Mucosa of gallbladder (tissue), 1 donor: ENCODE measurements at regions not wholly inside any gene's neighbourhood (a gene's known extent, or its start where the extent isn't known, plus 50 kb on each side); places are given as distances from the start of the nearest gene placed in this dataset.
"Not testable (repeated sequence)": the region's sequence is repeated elsewhere in the genome, so short reads cannot be mapped to it uniquely, and the experiment has no call there.

ENCODE experiments used
- DNase-seq: peaks from one replicate; pipeline ENCODE4 v3.0.0-alpha.2; 2020; ENCODE audit warnings: low spot score
- donor health status: DM: no; HTN: no; CAD: no.

GRCh38 chr10:56104923-56105322 lies 256.1 kb downstream of the ZWINT start:
- no peak for DNase-seq

- no peak for DNase-seq
Measured at GRCh38 chr10:56104487-56104886, 256.6 kb downstream of the ZWINT start.

GRCh38 chr10:56096226-56096517 lies 264.9 kb downstream of the ZWINT start:
- DNase-seq = no peak

DNA sequence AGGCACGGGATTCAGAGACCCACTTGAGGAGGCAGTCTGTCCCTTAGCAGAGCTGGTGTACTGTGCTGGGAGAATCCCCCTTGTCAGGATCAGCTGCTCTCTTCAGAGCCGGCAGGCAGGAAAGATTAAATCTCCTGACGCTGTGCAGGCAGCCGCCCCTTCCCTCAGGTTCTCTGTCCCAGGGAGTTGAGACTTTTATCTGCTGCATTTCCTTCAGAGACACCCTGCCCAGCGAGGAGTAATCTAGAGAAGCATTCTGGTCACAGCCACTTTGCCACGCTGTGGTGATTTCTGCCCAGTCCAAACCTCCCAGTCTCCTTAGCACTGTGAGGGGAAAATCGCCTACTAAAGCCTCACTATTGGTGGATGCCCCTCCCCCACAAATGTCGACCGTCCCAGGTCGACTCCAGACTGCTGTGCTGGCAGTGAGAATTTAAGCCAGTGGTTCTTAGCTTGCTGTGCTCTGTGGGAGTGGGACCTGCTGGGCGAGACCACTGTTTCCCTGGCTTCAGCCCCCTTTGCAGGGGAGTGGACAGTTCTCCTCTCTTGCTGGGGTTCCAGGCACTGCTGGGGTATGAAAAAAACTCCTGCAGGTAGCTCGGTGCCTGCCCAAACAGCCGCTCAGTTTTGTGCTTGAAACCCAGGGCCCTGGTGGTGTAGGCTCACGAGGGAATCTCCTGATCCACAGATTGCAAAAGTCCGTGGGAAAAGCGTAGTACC lies 265.4 kb downstream of the ZWINT start:
- DNase-seq = no peak

GRCh38 chr10:56093645-56094044 lies 267.4 kb downstream of the ZWINT start:
- DNase-seq = not testable (repeated sequence)

- DNase-seq = no peak
Measured at GRCh38 chr10:56091872-56092271, 269.2 kb downstream of the ZWINT start.

GRCh38 chr10:56090914-56091540 lies 270.0 kb downstream of the ZWINT start:
- DNase-seq = no peak

GRCh38 chr10:56085406-56086122 lies 275.5 kb downstream of the ZWINT start:
- DNase-seq = no peak

DNA sequence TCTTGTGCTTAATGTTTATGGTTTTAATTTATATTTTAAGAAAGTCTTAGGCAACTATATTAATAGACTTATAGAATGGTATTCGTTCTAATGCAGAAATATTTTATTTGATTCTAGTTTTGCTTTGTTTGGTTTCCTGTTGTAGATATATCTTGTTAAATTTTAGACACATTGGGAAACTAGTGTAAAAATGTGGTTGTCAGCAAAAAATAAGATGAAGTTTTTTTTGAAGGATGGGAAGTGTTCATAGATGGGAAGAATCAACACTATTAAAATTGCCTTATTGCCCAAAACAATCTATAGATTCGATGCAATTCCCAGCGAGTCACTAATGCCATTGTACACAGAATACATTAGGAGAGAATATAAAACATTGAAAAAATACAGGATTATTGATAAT lies 278.9 kb downstream of the ZWINT start:
- no peak for DNase-seq

DNA sequence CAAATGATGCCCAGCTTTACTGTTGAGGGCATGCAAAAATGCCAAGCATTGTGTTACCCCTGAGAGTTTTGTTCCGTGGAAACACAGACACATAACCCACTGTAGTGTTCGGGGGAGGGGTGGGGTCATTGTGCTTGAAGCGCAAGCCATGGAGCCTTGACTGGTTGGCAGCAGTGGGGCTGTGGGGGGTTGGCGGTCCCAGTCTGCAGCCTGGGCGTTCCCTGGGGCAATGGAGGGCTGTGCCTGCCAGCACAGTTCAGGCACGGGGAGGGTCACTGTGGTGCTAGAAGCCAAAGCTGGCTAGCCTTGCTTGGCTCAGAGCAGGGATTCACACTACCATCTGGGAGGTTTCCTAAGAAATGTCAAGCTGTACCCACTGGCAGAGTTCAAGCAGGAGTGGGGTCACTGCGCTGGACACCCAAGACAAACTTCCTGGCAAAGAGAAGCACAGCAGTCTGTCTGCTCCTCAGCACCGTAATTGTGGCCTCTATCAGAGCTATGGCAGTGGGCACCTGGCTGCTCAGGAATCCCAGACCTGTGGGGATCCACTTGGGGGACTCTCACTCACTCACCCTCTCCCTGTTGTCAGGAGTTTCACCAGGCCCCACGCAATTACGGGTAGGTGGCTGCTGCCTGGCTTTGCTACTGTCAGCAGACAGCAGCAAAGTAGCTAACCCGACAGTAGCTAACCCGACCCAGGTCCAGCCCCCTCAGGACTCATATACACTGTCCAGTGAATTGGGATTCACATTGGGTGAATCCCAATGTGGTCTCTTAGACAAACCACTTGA lies 292.4 kb downstream of the ZWINT start:
- no peak for DNase-seq

DNA sequence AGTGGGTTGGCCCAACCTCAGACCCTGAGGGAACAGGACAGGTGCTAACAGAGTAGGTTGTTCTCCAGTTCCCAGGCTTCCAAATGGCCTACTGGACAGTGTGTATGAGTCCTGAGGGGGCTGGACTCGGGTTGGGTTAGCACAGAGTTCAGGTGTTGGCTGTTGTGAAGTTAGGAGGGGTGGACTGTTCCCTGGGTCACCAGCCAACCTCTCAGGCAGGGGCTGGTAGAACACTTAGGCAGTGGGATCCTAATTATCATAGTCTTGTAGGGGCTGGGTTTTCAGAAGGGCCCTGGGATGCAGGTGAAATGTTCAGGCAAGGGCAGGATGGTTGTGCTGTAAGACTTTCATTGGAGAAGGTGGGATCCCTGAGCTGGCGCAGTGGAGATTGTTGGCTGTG lies 293.0 kb downstream of the ZWINT start:
- DNase-seq = no peak

- DNase-seq = no peak
Measured at GRCh38 chr10:56063642-56064041, 297.4 kb downstream of the ZWINT start.

DNA sequence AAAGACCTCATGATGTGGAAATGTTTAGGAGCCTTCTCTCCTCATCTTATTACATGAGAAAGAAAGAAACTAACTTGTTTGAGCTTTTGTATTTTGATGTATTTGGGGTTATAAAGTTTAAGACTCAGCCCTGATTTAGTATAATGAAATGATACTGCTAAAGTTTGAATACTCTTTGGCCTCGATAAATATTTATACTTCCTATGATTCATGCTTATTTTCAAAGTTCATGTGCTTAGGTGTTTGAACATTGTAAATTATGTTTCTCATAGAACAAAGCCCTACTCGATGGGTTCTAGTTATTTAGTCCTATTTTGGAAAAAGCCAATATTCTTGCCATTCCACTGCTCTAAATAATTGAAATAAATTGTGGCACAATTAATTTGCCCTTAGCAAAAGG lies 303.2 kb downstream of the ZWINT start:
- DNase-seq = no peak

DNA sequence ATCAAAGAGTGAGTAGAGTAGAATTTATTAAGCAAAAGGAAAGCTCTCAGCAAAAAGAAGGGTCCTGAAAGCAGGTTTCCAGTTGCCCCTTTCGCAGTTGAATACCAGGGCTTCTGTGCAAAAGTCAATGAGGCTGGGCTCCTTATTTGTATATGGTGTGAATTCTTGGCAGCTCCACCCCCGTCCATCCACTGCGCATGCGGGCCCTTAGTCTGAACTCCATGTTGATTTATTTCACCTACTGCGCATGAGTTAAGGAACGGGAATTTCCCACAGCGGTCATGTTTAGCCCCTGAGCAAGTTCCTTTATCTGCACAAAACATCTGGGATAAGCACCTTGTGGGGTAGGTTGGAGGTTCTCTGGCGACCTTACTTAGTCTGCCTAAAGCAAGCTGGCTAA lies 325.6 kb downstream of the ZWINT start:
- DNase-seq = no peak

- no peak for DNase-seq
Measured at GRCh38 chr10:56028298-56029132, 332.5 kb downstream of the ZWINT start.

- no peak for DNase-seq
Measured at GRCh38 chr10:56012101-56012500, 349.0 kb downstream of the ZWINT start.

DNA sequence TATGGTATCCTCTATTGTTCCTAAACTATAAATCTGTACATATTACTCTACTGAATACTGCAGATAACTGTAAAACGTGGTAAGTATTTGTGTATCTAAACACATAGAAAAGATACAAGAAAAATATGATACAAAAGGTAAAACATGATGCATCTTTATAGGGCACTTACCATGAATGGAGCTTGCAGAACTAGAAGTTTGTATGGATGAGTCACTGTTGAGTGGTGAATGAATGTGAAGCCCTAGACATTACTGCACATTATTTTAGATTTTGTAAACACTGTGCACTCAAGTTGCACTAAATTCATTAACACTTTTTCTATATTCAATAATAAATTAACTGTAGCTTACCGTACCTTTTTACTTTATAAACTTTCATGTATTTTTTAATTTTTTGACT lies 357.5 kb downstream of the ZWINT start:
- no peak for DNase-seq

DNA sequence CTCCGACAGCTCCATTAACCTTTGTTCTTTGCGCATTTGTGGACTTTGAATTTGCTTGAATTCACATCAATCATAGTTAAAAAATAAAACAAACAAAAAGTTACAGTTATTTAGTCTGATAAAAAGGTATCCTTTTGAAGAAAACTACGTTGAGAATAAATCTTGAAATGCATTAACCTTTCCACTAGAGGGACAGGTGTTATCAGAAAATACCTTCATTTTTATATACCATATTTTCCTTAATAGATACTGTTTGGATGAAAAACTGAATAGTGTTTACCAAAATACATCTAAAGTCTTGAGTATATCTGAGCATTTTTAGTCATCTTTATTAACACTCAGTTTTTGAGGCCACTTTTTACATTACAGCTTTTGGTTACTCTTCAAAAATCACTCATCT lies 371.9 kb downstream of the ZWINT start:
- DNase-seq = no peak

DNA sequence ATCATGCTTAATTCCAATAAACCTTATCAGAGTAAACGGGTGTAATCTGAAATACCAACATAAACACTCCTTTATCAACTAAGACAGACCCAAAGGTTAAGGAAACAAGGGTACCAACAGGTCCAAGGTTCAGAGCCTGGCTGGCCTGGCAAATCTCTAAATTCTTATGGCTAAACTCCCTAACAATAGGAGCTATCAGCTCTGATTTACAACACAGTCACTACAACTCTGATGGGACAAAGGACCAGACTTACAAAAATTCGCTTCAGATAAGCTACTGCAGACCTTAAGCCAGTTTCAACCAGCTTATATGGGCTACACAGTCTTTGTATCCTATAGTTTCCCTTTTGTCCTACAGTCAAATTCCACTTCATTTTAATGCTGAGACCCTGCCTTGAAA lies 381.9 kb downstream of the ZWINT start:
- no peak for DNase-seq

GRCh38 chr10:55966101-55966500 lies 395.0 kb downstream of the ZWINT start:
- DNase-seq = no peak

GRCh38 chr10:55943403-55943802 lies 417.7 kb downstream of the ZWINT start:
- no peak for DNase-seq

GRCh38 chr10:55929291-55929690 lies 431.8 kb downstream of the ZWINT start:
- no peak for DNase-seq
